DND-41 (cell line): ENCODE measurements at regions not wholly inside any gene's neighbourhood (a gene's known extent, or its start where the extent isn't known, plus 50 kb on each side); places are given as distances from the start of the nearest gene placed in this dataset.

Source experiments
- CTCF ChIP-seq: IDR thresholded peaks from 2 replicates; pipeline ENCODE4 v1.5.1; 2012; ENCODE audit warnings: borderline replicate concordance, low read length, moderate library complexity, mild to moderate bottlenecking; ENCODE audit not compliant: poor library complexity, severe bottlenecking; ENCODE audit errors: extremely low read depth
- EZH2 ChIP-seq: IDR thresholded peaks from 3 replicates; pipeline ENCODE4 v1.6.1; 2012; ENCODE audit warnings: borderline replicate concordance, low read depth, mild to moderate bottlenecking, moderate library complexity, low read length, inconsistent platforms; ENCODE audit not compliant: severe bottlenecking

- TF ChIP-seq CTCF (no peak), EZH2 (no peak)
Observed at GRCh38 chr4:134328741-134329140, 127.2 kb upstream of the PABPC4L start.
